Inflammatory macrophage (primary cell): ENCODE measurements at regions not wholly inside any gene's neighbourhood (a gene's known extent, or its start where the extent isn't known, plus 50 kb on each side); places are given as distances from the start of the nearest gene placed in this dataset.

ENCODE experiments used
- DNase-seq, 2 donors: peaks; one replicate each; pipeline ENCODE4 v3.0.0-alpha.2; 2020 to 2022

DNA sequence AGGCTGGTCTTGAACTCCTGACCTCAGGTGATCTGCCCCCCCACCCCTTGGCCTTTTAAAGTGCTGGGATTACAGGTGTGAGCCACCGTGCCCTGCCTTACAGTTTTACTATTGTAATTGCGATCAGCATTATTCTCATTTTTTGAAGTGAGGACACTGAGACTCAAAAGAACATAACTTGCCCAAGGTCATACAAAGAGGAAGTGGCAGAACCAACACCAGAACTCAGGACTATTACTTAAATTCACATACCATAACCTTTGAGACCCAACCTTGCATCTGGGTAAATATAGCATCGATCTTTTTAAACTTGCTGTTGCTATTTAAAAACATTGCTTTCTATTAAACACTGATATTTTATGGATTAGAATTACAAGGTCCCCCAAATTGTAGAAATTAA lies 54.2 kb downstream of the FOXI1 start:
- no peak for DNase-seq

DNA sequence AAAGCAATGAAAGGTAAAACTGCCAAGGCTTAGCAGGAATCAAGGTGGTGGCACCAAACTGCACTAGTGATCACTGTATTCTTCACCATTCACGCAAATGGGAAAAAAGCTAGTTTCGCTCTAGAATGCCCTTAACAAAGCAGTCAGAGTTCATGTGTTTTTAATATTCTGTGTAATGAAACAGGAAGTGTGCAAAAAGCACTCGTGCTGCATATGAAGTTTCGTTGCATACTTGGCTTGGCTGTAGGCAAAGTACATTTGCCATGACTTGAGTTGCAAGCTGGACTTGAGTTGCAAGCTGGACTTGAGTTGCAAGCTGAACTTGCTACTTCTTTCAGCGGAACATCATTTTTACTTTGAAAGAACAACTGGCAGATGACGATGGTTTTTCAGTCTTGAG lies 55.4 kb downstream of the FOXI1 start:
- peak; percentile 23 to 36 for DNase-seq

DNA sequence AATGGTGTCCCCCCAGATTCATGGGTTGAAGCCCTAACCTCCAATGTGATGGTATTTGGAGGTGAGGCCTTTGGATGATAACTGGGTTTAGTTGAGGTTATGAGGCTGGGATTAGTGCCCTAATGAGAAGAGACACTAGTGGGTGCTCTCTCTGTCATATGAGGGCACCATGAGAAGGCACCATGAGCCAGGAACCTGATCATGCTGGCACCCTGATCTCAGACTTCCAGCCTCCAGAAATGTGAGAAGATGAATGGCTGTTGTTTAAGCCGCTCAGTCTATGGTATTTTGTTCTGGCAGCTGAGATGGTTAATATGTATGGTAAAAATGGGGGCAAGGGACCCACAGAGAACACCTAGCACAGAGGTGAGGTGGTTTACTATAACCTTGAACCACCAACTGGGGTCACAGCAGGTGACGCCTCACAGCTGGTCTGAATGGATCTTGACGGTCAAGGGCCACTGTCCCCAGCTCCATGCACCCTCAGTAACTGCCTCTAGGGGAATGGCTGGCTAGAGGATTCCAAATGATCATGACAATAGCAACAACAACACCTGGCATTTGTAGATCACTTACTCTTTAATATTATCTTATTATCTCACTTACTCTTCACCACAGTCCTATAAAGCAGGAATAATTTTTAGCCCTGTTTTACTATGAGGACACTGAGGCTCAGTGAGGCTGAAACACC lies 57.1 kb downstream of the FOXI1 start:
- DNase-seq: no peak

DNA sequence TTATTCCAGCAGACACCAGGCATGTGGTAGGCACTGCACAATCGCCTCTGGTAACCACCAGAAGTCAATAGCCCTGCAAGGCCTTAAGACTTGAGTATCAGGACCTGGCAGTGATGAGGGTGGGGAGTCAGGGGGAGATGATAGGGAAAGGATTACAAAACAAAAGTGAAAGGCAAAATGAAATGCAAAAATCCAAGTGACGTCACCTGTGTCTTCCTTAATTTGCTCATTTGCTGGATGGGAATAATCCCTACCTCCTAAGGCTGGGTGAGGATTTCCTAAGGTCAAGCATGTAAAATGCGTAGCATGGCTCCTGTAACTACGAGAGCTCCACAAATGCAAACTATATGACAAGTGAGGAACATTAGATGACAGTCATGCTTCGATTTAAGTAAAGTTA lies 58.4 kb downstream of the FOXI1 start:
- DNase-seq: no peak

DNA sequence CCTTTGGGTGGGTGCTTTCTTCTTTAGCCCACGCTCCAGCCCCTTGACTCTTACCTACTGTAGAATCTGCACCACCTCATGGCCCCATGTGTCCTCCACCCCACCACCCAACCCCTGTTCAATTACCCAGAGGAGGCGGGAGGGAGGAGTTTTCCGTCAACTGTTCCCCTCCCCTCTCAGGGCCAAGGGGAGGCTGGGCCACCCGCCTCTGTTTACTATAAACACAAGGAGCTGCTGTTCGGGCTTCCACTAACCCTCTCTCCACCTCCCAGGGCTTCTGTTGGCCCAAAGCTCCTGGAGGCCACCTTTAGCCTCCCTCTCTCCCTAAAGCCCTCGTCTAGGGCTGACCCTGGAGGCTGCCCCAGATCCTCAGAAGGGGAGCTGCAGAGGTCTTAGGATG lies 59.2 kb downstream of the FOXI1 start:
- no peak for DNase-seq

DNA sequence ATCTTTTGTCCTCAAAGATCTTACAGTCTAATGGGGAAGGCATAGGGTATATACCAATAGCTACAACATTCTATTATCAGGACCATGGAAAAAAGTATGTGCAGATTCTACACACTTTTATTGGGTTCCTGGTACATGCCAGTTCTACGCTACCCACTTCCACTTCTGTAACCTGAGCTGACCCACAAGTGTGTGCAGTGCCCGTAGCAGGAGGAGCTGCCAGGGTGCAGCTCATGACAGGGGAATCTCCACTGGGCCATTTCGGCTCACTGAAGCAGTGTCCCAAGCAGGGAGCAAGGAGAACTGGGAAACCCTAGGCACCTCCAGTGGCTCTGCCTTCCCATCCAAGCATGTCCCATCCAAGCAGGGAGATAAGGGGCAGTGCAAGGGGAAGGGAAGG lies 60.4 kb downstream of the FOXI1 start:
- no peak for DNase-seq

DNA sequence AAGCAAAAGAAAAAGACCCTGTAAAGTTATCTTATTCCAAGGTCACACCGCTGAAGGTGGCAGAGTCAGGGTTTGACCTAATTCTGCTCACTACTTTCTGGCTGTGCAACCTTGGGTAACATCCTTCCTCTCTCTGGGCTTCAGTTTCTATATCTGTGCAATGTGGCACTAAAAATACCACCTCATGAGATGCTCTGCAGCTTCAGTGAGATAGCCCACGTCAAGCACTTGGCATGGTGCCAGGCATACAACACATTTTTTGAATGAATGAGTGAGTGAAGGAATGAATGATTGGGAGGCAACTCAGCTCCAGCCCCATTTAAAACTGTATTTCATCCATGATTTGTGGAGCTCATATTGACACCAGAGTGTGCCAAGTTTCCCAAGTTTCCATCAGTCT lies 62.3 kb downstream of the FOXI1 start:
- DNase-seq: no peak

DNA sequence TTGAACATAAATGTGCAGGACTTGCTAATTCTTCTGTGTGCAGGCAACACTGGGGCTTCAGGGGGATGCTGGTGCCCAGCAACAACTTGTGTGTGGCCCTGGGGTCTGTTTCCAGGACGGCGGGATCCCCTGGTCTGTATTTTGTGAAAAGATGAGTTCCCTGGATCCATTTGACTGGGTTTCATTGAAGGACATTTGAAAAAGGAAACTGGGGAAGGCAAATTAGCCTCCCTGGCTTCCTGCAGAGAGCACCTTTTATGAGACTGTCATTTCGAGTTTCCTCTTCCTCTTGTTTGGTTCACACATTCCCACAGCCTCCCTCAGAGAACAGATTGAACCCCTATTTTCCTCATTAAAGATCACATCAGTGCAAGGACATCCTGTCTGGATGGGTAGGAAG lies 63.1 kb downstream of the FOXI1 start:
- no peak for DNase-seq

DNA sequence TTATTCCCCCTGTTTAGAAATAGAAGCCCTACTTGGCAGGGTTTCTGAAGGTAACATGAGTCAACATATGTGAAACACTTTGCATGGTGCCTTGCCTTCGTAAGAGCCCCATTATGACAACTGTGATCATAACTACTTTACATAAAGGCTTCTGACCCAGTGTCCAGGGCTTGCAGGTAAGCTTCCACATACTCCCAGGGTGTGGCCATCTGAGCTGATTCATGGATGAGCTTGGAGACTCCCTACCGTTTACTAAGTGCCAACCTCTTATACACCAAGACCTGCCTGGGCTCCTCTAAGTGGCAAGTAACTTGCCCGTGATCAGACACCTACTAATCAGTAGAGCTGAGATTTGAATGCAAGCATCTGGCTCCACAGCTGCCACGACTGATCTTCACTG lies 62.8 kb upstream of the C5orf58 start:
- DNase-seq: no peak

DNA sequence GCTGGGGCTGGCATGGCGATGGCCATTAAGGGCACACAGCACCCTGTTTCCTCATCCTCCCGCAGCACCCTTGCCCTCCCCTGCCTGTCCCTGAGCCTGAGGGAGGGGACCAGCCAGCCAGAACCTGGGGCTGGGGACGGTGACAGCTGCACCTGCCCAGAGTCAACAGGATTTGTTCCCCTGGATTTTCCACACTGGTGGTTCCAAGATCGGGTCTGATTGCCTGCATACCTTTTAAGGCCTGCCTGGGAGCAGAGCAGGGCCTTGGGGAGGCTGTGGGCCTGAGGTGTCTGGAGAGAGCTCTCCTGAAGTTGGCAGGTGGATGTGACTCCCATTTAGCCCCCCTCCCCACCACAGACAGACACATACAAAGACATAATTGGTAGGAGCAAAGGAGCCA lies 61.0 kb upstream of the C5orf58 start:
- no peak for DNase-seq

DNA sequence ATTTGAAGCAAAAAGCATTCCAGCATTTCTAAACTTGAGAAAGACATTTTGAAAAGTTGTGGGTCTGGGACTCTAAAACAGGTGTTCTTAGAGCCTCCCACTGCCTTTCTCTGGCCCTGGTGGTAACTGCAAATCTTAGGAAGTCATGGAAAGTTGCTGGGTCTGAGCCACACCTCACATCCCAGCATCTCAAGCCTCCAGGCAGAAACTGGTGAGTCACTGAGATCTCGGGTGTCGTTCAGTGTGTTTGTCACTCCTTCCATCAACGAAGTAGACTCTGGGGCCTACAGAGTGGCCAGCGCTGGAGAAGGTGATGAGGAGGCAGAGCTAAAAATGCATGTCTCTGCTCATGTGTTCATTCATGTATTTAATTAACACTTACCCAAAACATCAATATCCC lies 59.6 kb upstream of the C5orf58 start:
- DNase-seq: no peak

DNA sequence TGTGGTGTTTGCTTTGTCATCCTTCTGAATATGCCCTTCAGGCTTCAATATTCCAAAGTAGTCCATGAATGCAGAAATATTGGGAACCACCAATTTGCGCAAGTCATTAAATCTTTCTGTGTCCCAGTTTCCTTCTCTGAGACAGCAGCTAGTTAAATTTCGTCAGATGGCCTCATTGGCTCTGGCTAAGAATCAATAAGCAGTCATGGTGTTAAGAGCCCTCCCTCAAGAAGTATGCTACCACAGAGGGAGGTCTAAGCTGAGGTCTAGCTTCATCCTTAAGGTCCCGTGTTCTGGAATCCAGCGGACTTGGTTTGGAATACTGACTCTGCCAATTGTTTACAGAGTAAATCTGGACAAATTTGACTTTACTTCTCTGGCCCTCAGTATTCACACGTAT lies 59.1 kb upstream of the C5orf58 start:
- DNase-seq: no peak

DNA sequence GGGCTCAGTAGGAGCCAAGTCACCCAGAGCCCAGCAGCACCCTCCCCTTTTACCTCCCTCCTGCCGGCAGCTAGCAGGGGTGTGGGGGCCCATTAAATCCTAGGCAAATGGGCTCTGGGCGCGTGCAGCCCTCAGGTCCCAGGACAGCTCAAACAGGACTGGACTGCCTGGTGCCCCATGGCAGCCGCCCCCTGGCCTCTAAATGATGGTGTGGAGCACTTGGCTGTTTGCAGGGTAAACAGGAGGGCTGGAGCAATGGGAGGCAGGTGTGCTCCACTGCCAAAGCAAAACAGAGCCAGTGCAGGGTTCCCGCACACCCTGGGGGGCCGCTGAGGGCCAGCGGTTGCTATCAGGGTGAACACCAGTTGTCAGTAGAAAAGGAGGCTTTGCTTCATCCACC lies 55.9 kb upstream of the C5orf58 start:
- DNase-seq: no peak

DNA sequence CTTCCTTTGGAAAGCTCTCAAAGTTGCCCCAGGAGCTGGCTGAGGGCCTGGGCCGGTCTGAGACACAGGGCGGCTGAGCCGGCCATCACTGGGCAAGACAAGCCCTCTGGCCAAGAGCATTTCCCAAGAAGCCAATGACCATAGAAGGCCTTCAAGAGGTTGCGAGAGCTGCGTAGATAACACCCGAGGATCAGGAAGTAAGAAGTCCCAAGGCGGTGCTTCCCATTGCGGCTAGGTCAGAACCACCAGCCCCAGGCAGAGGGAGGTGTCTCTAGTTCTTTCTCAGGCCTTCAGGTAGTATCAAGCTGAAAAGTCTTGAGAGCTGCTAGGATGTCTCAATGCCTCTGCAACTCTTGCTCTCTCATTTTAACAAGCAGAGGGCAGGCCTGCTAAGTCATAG lies 54.0 kb upstream of the C5orf58 start:
- DNase-seq: no peak

DNA sequence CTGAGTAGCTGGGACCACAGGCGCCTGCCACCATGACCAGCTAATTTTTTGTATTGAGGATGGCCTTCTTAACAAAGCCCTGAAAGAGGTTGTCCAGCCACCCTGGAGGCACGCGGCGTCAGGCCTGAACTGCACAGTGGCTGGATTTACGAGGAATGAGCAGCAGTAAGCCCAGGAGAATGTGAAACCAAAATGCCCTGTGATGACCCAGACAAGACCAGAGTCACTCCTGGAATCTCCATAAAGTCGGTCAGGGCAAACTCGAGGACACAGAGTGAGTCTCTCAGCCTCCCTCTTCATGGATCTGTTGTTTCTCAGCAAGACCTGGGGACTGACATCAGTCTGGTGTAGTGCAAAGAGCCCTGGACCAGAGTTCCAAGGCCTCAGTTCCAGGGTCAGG lies 53.2 kb upstream of the C5orf58 start:
- DNase-seq: no peak

DNA sequence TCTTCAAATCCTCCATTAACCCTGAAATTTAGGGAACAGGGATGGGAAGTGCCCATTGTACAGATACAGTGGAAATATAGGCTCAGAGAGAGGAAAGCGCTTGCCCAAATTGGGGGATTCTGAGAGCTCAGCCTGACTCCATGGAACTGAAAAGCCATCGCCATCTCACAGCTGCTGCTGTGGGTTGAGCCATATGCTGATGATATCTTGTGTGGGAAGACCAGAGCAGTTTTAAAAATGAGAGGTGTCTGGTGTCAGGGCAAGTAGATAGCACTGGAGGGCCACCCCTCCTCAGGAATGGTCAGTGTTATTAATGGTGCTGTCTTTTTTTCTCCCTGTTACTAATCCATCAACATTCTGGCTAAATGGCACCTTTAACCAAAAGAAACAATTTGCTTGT lies 50.9 kb upstream of the C5orf58 start:
- no peak for DNase-seq

DNA sequence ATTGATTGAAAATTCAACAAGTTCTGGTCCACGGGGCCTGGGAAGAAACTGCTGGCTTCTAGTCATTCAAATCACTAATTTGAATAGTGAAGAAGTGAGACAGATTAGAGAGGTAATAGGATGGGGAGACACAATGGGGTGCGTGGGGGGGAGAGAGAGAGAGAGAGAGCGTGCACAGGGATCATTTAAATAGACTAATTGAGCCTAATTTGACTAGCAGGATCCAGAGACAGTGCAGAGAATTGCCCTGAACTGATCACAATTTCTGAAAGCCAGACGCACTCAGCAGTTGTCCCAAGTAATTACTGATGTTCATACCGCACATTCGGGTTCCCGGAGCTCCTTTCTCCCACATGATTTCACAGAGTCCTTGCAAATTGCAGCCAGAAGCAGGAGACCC lies 50.3 kb upstream of the C5orf58 start:
- no peak for DNase-seq
